ENCODE measurements at regions not wholly inside any gene's neighbourhood (a gene's known extent, or its start where the extent isn't known, plus 50 kb on each side); places are given as distances from the start of the nearest gene placed in this dataset.
"Not testable (repeated sequence)": the region's sequence is repeated elsewhere in the genome, so short reads cannot be mapped to it uniquely, and the experiment has no call there.

DNA sequence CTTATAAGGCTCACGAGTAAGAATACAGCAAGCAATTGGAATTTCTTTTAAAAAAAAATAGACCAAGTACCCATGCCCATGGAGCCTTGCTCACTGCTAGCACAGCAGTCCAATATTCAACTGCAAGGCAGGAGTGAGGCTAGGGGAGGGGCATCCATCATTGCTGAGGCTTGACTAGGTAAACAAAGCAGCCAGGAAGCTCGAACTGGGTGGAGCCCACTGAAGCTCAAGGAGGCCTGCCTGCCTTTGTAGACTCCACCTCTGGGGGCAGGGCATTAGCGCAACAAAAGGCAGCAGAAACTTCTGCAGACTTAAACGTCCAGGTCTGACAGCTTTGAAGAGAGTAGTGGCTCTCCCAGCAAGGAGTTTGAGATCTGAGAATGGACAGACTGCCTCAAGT lies 84.0 kb upstream of the STEAP1 start:
- 0% methylated on average over 4 of the region's 4 CpGs for WGBS (ENCODE audit: insufficient coverage, low coverage, missing lambda C conversion rate)
- BruUV-seq (replicated peaks); H3K9ac ChIP-seq (ENCODE audit: insufficient read depth in 1 of 2, low read depth in 2 of 2, low read length in 2 of 2); H3K4me2 ChIP-seq (ENCODE audit: insufficient read depth, low read length); DNase-seq (ENCODE audit: extremely low read depth in 1 of 4, low spot score in 3 of 4); in situ Hi-C loops (cut with MboI); H3K9me1 ChIP-seq (ENCODE audit: control insufficient read depth, insufficient read depth, low read length); H3K36me3 ChIP-seq (ENCODE audit: control insufficient read depth, insufficient read depth, low read length); H4K20me1 ChIP-seq (replicated peaks; ENCODE audit: control insufficient read depth, insufficient read depth, low read length); H3K9me3 ChIP-seq (replicated peaks; ENCODE audit: control insufficient read depth, insufficient read depth, low read depth, low read length); POLR2A ChIA-PET; H2AFZ ChIP-seq (ENCODE audit: low read depth, low read length); FAIRE-seq; H3K27ac ChIP-seq (ENCODE audit: extremely low read depth, low read depth, low read length); H3K4me3 ChIP-seq; H3K79me2 ChIP-seq (ENCODE audit: control insufficient read depth, insufficient read depth, low read length); CTCF ChIA-PET (ENCODE audit: low intra/inter-chr PET ratio); intact Hi-C loops (cut with micrococcal nuclease); ATAC-seq; H3K4me1 ChIP-seq (replicated peaks in 1 of 2; ENCODE audit: control insufficient read depth in 2 of 2, insufficient read depth in 2 of 2, low read length in 2 of 2); H3K27me3 ChIP-seq (ENCODE audit: control insufficient read depth in 2 of 2, insufficient read depth in 2 of 2, low read length in 2 of 2): not testable (repeated sequence)

DNA sequence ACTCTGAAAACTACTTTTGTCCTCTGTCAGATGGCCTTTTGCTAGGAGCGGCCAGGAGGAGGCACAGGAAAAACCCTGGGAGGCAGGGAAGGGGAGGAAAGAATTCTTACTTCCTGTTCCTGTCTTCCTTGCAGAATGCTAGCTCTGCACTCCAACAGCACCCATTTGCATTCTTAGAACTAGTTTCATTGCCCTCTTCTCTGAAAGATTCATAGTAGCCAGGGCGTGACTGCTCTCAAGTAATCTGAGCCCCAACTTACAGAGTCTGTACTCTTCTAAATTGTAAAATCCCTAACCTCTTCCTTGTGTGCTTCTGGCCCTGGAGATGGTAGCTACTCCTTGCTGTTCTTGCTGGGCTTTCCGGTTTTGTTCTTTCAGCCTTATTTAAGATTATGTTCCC lies 75.3 kb upstream of the STEAP1 start:
- no peaks in the 10 kb centered on the region for H3K4me1 ChIP-seq (replicated peaks in 1 of 2; ENCODE audit: control insufficient read depth in 2 of 2, insufficient read depth in 2 of 2, low read length in 2 of 2)
- no peaks in the 10 kb centered on the region for H3K9me1 ChIP-seq (ENCODE audit: control insufficient read depth, insufficient read depth, low read length)
- no peak overlapping the region for H3K4me2 ChIP-seq (ENCODE audit: insufficient read depth, low read length)
- no peak overlapping the region for H3K9ac ChIP-seq (ENCODE audit: insufficient read depth in 1 of 2, low read depth in 2 of 2, low read length in 2 of 2)
- TF ChIP-seq KDM4B (IDR thresholded peaks at IDR 0.05; ENCODE audit: borderline replicate concordance in 2 of 2, low read depth in 1 of 2) (no peak), ZNF197 (CRISPR knock-in tag; IDR thresholded peaks at IDR 0.05; ENCODE audit: low read depth) (no peak), NCOA1 (IDR thresholded peaks at IDR 0.05; ENCODE audit: low read depth) (no peak)
- TF ChIP-seq, protein P1, sequence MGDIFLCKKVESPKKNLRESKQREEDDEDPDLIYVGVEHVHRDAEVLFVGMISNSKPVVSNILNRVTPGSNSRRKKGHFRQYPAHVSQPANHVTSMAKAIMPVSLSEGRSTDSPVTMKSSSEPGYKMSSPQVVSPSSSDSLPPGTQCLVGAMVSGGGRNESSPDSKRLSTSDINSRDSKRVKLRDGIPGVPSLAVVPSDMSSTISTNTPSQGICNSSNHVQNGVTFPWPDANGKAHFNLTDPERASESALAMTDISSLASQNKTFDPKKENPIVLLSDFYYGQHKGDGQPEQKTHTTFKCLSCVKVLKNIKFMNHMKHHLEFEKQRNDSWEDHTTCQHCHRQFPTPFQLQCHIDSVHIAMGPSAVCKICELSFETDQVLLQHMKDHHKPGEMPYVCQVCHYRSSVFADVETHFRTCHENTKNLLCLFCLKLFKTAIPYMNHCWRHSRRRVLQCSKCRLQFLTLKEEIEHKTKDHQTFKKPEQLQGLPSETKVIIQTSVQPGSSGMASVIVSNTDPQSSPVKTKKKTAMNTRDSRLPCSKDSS (IDR thresholded peaks at IDR 0.05; ENCODE audit: low read depth, partially characterized antibody) = no peak
- TF ChIP-seq, protein P2, sequence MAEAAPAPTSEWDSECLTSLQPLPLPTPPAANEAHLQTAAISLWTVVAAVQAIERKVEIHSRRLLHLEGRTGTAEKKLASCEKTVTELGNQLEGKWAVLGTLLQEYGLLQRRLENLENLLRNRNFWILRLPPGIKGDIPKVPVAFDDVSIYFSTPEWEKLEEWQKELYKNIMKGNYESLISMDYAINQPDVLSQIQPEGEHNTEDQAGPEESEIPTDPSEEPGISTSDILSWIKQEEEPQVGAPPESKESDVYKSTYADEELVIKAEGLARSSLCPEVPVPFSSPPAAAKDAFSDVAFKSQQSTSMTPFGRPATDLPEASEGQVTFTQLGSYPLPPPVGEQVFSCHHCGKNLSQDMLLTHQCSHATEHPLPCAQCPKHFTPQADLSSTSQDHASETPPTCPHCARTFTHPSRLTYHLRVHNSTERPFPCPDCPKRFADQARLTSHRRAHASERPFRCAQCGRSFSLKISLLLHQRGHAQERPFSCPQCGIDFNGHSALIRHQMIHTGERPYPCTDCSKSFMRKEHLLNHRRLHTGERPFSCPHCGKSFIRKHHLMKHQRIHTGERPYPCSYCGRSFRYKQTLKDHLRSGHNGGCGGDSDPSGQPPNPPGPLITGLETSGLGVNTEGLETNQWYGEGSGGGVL (CRISPR knock-in tag; IDR thresholded peaks at IDR 0.05) = no peak
- TF ChIP-seq, protein P3, sequence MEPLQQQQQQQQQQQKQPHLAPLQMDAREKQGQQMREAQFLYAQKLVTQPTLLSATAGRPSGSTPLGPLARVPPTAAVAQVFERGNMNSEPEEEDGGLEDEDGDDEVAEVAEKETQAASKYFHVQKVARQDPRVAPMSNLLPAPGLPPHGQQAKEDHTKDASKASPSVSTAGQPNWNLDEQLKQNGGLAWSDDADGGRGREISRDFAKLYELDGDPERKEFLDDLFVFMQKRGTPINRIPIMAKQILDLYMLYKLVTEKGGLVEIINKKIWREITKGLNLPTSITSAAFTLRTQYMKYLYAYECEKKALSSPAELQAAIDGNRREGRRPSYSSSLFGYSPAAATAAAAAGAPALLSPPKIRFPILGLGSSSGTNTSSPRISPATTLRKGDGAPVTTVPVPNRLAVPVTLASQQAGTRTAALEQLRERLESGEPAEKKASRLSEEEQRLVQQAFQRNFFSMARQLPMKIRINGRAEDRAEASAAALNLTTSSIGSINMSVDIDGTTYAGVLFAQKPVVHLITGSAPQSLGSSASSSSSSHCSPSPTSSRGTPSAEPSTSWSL (CRISPR knock-in tag; IDR thresholded peaks at IDR 0.05; ENCODE audit: borderline replicate concordance) = no peak
- TF ChIP-seq, protein P4, sequence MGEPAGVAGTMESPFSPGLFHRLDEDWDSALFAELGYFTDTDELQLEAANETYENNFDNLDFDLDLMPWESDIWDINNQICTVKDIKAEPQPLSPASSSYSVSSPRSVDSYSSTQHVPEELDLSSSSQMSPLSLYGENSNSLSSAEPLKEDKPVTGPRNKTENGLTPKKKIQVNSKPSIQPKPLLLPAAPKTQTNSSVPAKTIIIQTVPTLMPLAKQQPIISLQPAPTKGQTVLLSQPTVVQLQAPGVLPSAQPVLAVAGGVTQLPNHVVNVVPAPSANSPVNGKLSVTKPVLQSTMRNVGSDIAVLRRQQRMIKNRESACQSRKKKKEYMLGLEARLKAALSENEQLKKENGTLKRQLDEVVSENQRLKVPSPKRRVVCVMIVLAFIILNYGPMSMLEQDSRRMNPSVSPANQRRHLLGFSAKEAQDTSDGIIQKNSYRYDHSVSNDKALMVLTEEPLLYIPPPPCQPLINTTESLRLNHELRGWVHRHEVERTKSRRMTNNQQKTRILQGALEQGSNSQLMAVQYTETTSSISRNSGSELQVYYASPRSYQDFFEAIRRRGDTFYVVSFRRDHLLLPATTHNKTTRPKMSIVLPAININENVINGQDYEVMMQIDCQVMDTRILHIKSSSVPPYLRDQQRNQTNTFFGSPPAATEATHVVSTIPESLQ (CRISPR knock-in tag; IDR thresholded peaks at IDR 0.05) = no peak
- H3K27me3 ChIP-seq (ENCODE audit: control insufficient read depth in 2 of 2, insufficient read depth in 2 of 2, low read length in 2 of 2) = no peaks in the 10 kb centered on the region
- WGBS (ENCODE audit: insufficient coverage, low coverage, missing lambda C conversion rate) = 0% methylated on average over 3 of the region's 3 CpGs
- POLR2A ChIA-PET = no interaction called here
- H3K27ac ChIP-seq (ENCODE audit: extremely low read depth, low read depth, low read length) = no peak overlapping the region
- ATAC-seq (no peak), DNase-seq (ENCODE audit: extremely low read depth in 1 of 4, low spot score in 3 of 4) (no peak), FAIRE-seq (no peak)
- H3K36me3 ChIP-seq (ENCODE audit: control insufficient read depth, insufficient read depth, low read length) = no peaks in the 10 kb centered on the region
- CTCF ChIA-PET (ENCODE audit: low intra/inter-chr PET ratio) = no interaction called here
- H3K4me3 ChIP-seq = no peak overlapping the region
- BruUV-seq (replicated peaks) = no TSS peak
- in situ Hi-C loops (cut with MboI) (no loop called here), intact Hi-C loops (cut with micrococcal nuclease) (no loop called here)
- no peak overlapping the region for H2AFZ ChIP-seq (ENCODE audit: low read depth, low read length)
- H3K9me3 ChIP-seq (replicated peaks; ENCODE audit: control insufficient read depth, insufficient read depth, low read depth, low read length) = no peaks in the 10 kb centered on the region
- H4K20me1 ChIP-seq (replicated peaks; ENCODE audit: control insufficient read depth, insufficient read depth, low read length) = no peaks in the 10 kb centered on the region
- no peaks in the 10 kb centered on the region for H3K79me2 ChIP-seq (ENCODE audit: control insufficient read depth, insufficient read depth, low read length)

Data from K562 (cell line).